Astrocyte (in vitro differentiated cells and primary cell): ENCODE measurements at regions not wholly inside any gene's neighbourhood (a gene's known extent, or its start where the extent isn't known, plus 50 kb on each side); places are given as distances from the start of the nearest gene placed in this dataset.
A peak's percentile ranks its signal among the peaks of the same experiment; 100 is the strongest.
"Not testable (repeated sequence)": the region's sequence is repeated elsewhere in the genome, so short reads cannot be mapped to it uniquely, and the experiment has no call there.

Source experiments
- DNase-seq: peaks from one replicate; pipeline ENCODE4 v3.0.0-alpha.2; 2010; ENCODE audit warnings: low read depth
- FAIRE-seq: peaks from 2 replicates; lab custom pipeline; 2011; peaks lifted over from hg19 to GRCh38; lab: Jason Lieb, UNC
- H2AFZ ChIP-seq: 2 replicates; pipeline ENCODE4 v1.6.0; 2012; ENCODE audit warnings: low read depth, low read length, inconsistent platforms
- H3K27ac ChIP-seq: 2 replicates; pipeline ENCODE4 v1.5.1; 2011; ENCODE audit warnings: low read depth, low read length, inconsistent platforms
- H3K27me3 ChIP-seq: 2 replicates; pipeline ENCODE4 v1.6.0; 2011; ENCODE audit warnings: low read length, inconsistent platforms; ENCODE audit not compliant: insufficient read depth
- H3K36me3 ChIP-seq: 2 replicates; pipeline ENCODE4 v1.5.1; 2011; ENCODE audit warnings: low read length, inconsistent platforms; ENCODE audit not compliant: insufficient read depth
- H3K4me1 ChIP-seq: 2 replicates; pipeline ENCODE4 v1.5.1; 2011; ENCODE audit warnings: low read length, inconsistent platforms; ENCODE audit not compliant: insufficient read depth
- H3K4me2 ChIP-seq: 2 replicates; pipeline ENCODE4 v1.6.0; 2012; ENCODE audit warnings: low read length, inconsistent platforms
- H3K4me3 ChIP-seq: 2 replicates; pipeline ENCODE4 v1.5.1; 2011; ENCODE audit warnings: low read depth, mild to moderate bottlenecking, low read length, inconsistent platforms; ENCODE audit not compliant: insufficient read depth
- H3K79me2 ChIP-seq: 2 replicates; pipeline ENCODE4 v1.6.0; 2012; ENCODE audit warnings: mild to moderate bottlenecking, low read length, inconsistent platforms; ENCODE audit not compliant: insufficient read depth
- H3K9ac ChIP-seq: 2 replicates; pipeline ENCODE4 v1.6.0; 2012; ENCODE audit warnings: mild to moderate bottlenecking, low read length, inconsistent platforms
- H3K9me3 ChIP-seq: 2 replicates; pipeline ENCODE4 v1.5.1; 2012; ENCODE audit warnings: low read depth, mild to moderate bottlenecking, low read length, inconsistent platforms; ENCODE audit not compliant: insufficient read depth
- H4K20me1 ChIP-seq: 2 replicates; pipeline ENCODE4 v1.6.0; 2012; ENCODE audit warnings: low read length, inconsistent platforms; ENCODE audit not compliant: insufficient read depth
- H3K27ac Mint-ChIP-seq: one replicate; pipeline ENCODE4 v1.8.0; 2021; ENCODE audit warnings: mild to moderate bottlenecking, mixed read lengths; ENCODE audit not compliant: unreplicated experiment
- H3K27me3 Mint-ChIP-seq: one replicate; pipeline ENCODE4 v1.8.0; 2021; ENCODE audit warnings: low read depth, mixed read lengths; ENCODE audit not compliant: unreplicated experiment
- H3K36me3 Mint-ChIP-seq: one replicate; pipeline ENCODE4 v1.8.0; 2021; ENCODE audit warnings: low read depth, mixed read lengths; ENCODE audit not compliant: unreplicated experiment
- H3K4me1 Mint-ChIP-seq: one replicate; pipeline ENCODE4 v1.8.0; 2021; ENCODE audit warnings: low read depth, mixed read lengths; ENCODE audit not compliant: unreplicated experiment
- H3K4me3 Mint-ChIP-seq: one replicate; pipeline ENCODE4 v1.8.0; 2021; ENCODE audit warnings: mild to moderate bottlenecking, moderate library complexity, mixed read lengths; ENCODE audit not compliant: unreplicated experiment
- H3K9me3 Mint-ChIP-seq: one replicate; pipeline ENCODE4 v1.8.0; 2021; ENCODE audit warnings: mild to moderate bottlenecking, mixed read lengths; ENCODE audit not compliant: unreplicated experiment
- CTCF ChIP-seq: IDR thresholded peaks from 2 replicates; pipeline ENCODE4 v1.5.1; 2011; ENCODE audit warnings: low read depth, mild to moderate bottlenecking, inconsistent platforms, low read length, moderate library complexity; ENCODE audit not compliant: insufficient read depth
- EZH2 ChIP-seq: IDR thresholded peaks from 2 replicates; pipeline ENCODE4 v1.6.1; 2012; ENCODE audit warnings: mild to moderate bottlenecking, low read length, inconsistent platforms; ENCODE audit not compliant: insufficient read depth

GRCh38 chr7:13615679-13616078 is 373.8 kb downstream of the ETV1 start:
- TF ChIP-seq EZH2 = no peak
- TF ChIP-seq CTCF = no peak
- Mint-ChIP-seq H3K4me1 (no peaks in the 10 kb centered on the region), H3K4me3 (no peak overlapping the region), H3K27ac (no peak overlapping the region), H3K27me3 (no peaks in the 10 kb centered on the region), H3K9me3 (no peaks in the 10 kb centered on the region), H3K36me3 (no peaks in the 10 kb centered on the region)
- Histone ChIP-seq H3K4me2 (no peak overlapping the region), H3K27ac (no peak overlapping the region), H3K79me2 (no peaks in the 10 kb centered on the region), H3K9me3 (no peaks in the 10 kb centered on the region), H3K4me1 (no peaks in the 10 kb centered on the region), H3K9ac (no peak overlapping the region), H3K36me3 (no peaks in the 10 kb centered on the region), H3K4me3 (no peak overlapping the region), H2AFZ (no peak overlapping the region), H4K20me1 (no peaks in the 10 kb centered on the region), H3K27me3 (no peaks in the 10 kb centered on the region)
- FAIRE-seq = no peak
- no peak for DNase-seq

- Mint-ChIP-seq H3K27me3 (no peaks in the 10 kb centered on the region), H3K27ac (no peak overlapping the region), H3K36me3 (no peaks in the 10 kb centered on the region), H3K4me3 (no peak overlapping the region), H3K9me3 (peaks cover 3% of the 10 kb centered on the region), H3K4me1 (peaks cover 8% of the 10 kb centered on the region)
- H3K4me2 ChIP-seq = no peak overlapping the region
- H4K20me1 ChIP-seq = no peaks in the 10 kb centered on the region
- no peaks in the 10 kb centered on the region for H3K79me2 ChIP-seq
- no peak for TF ChIP-seq EZH2
- no peak for TF ChIP-seq CTCF
- H3K4me3 ChIP-seq = no peak overlapping the region
- no peaks in the 10 kb centered on the region for H3K36me3 ChIP-seq
- no peak for DNase-seq
- H2AFZ ChIP-seq = no peak overlapping the region
- no peaks in the 10 kb centered on the region for H3K9me3 ChIP-seq
- H3K9ac ChIP-seq = no peak overlapping the region
- no peak overlapping the region for H3K27ac ChIP-seq
- H3K27me3 ChIP-seq = no peaks in the 10 kb centered on the region
- no peak for FAIRE-seq
- peaks cover 4% of the 10 kb centered on the region for H3K4me1 ChIP-seq
These were observed 362.0 kb downstream of the ETV1 start for GRCh38 chr7:13627455-13627854.

GRCh38 chr7:13628239-13629001 is 361.0 kb downstream of the ETV1 start:
- Mint-ChIP-seq H3K27me3 (no peaks in the 10 kb centered on the region), H3K4me1 (peaks cover 8% of the 10 kb centered on the region), H3K4me3 (no peak overlapping the region), H3K27ac (peak overlapping the region; percentile 66), H3K9me3 (peaks cover 3% of the 10 kb centered on the region), H3K36me3 (no peaks in the 10 kb centered on the region)
- Histone ChIP-seq H3K9me3 (no peaks in the 10 kb centered on the region), H3K79me2 (no peaks in the 10 kb centered on the region), H3K4me3 (no peak overlapping the region), H3K27me3 (no peaks in the 10 kb centered on the region), H3K4me2 (peak overlapping the region; percentile 15), H3K27ac (peak overlapping the region; percentile 14), H3K36me3 (no peaks in the 10 kb centered on the region), H4K20me1 (no peaks in the 10 kb centered on the region), H2AFZ (peak overlapping the region; percentile 0), H3K9ac (no peak overlapping the region), H3K4me1 (peaks cover 4% of the 10 kb centered on the region)
- FAIRE-seq (peak; percentile 39), DNase-seq (peak; percentile 59)
- TF ChIP-seq CTCF (no peak), EZH2 (no peak)

GRCh38 chr7:13631207-13632049 is 358.0 kb downstream of the ETV1 start:
- not testable (repeated sequence) for H3K4me3 ChIP-seq

More at GRCh38 chr7:13631207-13632049, 358.0 kb downstream of the ETV1 start:
- not testable (repeated sequence) for H3K27ac ChIP-seq, H3K9me3 Mint-ChIP-seq, H3K27me3 ChIP-seq, H3K9ac ChIP-seq, H3K4me1 Mint-ChIP-seq, H3K4me2 ChIP-seq, H3K4me1 ChIP-seq, H3K27me3 Mint-ChIP-seq, H2AFZ ChIP-seq, H3K27ac Mint-ChIP-seq, H3K9me3 ChIP-seq, H3K36me3 Mint-ChIP-seq, H3K4me3 Mint-ChIP-seq, FAIRE-seq, H4K20me1 ChIP-seq, H3K79me2 ChIP-seq, H3K36me3 ChIP-seq
- peak; percentile 32 for DNase-seq
